Heart right ventricle (tissue), 16 donors: ENCODE measurements at regions not wholly inside any gene's neighbourhood (a gene's known extent, or its start where the extent isn't known, plus 50 kb on each side); places are given as distances from the start of the nearest gene placed in this dataset.

ENCODE experiments used
- ATAC-seq, 8 donors: fragments of 200-7000 bp; cut with Tn5 transposase; one replicate each; pipeline ENCODE4 v1.9.1; 2020; ENCODE audit warnings: mild to moderate bottlenecking in 8 of 8, moderate library complexity in 8 of 8, moderate number of reproducible peaks in 1 of 8
- DNase-seq, 2 donors: peaks; one replicate each; pipeline ENCODE4 v3.0.0-alpha.2; 2020
- H3K27ac ChIP-seq, 10 donors: fragments of 200-600 bp; sonication (generic) in 2 of 10; one replicate each; pipeline versions ENCODE4 v1.5.0 to v1.8.0; 2020 to 2022; ENCODE audit warnings: mild to moderate bottlenecking in 3 of 10
- H3K27me3 ChIP-seq, 7 donors: fragments of 200-600 bp; one replicate each; pipeline ENCODE4 v1.8.0; 2021 to 2022; ENCODE audit warnings: mild to moderate bottlenecking in 2 of 7
- H3K36me3 ChIP-seq, 9 donors: fragments of 200-600 bp; sonication (generic) in 1 of 9; one replicate each; pipeline versions ENCODE4 v1.5.0 to v1.8.0; 2020 to 2022; ENCODE audit warnings: mild to moderate bottlenecking in 2 of 9
- H3K4me1 ChIP-seq, 9 donors: fragments of 200-600 bp; sonication (generic) in 1 of 9; one replicate each; pipeline versions ENCODE4 v1.5.0 to v1.8.0; 2020 to 2022; ENCODE audit warnings: mild to moderate bottlenecking in 4 of 9
- H3K4me3 ChIP-seq, 10 donors: fragments of 200-600 bp; sonication (generic) in 2 of 10; one replicate each; pipeline versions ENCODE4 v1.5.0 to v1.8.0; 2020 to 2022; ENCODE audit warnings: mild to moderate bottlenecking in 7 of 10, moderate library complexity in 2 of 10
- H3K9me3 ChIP-seq, 11 donors: fragments of 200-600 bp in 10 of 11; sonication (generic) in 2 of 11; one replicate each; pipeline versions ENCODE4 v1.5.0 to v1.8.0; 2013 to 2022; ENCODE audit warnings: mild to moderate bottlenecking in 2 of 11, control low read depth in 1 of 11, moderate library complexity in 1 of 11
- CTCF ChIP-seq, 9 donors: fragments of 200-600 bp; sonication (generic) in 2 of 9; IDR thresholded peaks; one replicate each; pipeline versions ENCODE4 v1.5.0 to v1.8.0; 2021 to 2022; ENCODE audit warnings: antibody characterized with exemption in 9 of 9, mild to moderate bottlenecking in 5 of 9, moderate library complexity in 1 of 9
- WGBS, 2 donors: extraction: QIAGEN DNeasy Blood & Tissue Kit; methylation state at CpG; one replicate each; pipeline ENCODE4 v1.1.7; 2013; ENCODE audit warnings: inconsistent platforms in 1 of 2; 5-methylcytosine and 5-hydroxymethylcytosine counted together
- intact Hi-C, 10 donors: fragments of 100-400 bp; cut with DNase I; formaldehyde crosslinking; loops; one replicate each; pipeline versions ENCODE4 v1.11.1 to v1.14.2; 2022
- donor health status: Arrhythmogenic right ventricular cardiomyopathy.
- donor health status: ischemic (EF 13 %, LVEDD 7.1; RV severe dilation, severe dysfunction).
- donor health status: healthy with polysubstance abuse.
- donor health status: DM: no; HTN: yes; CAD: no.
- donor health status: DM: no; HTN: no; CAD: no.
- donor health status: ischemic (EF 25% LVEDD 6.9; RV normal size, moderate dysfunction).
- donor health status: ischemic (EF 25% LVEDD 5.7; RV mildly dilated, moderate dysfunction).
- donor health status: healthy.
- donor health status: DM: yes; HTN: yes; CAD: no.
- donor health status: Ischemic cardiomyopathy.
- donor health status: ischemic (EF 35%, LVEDD 5.7; RV mildly dilated, moderate dysfunction).
- donor health status: nonischemic (EF 11% LVEDD 7.7; RV severe dilation, severe dysfunction).
- donor health status: DM: yes; HTN: yes; CAD: no.
- donor health status: PGD.
- donor health status: ischemic (EF 29% LVEDD 5.4; RV normal size, mild dysfunction).
- donor health status: nonischemic (EF 23%, LVEDD 6.1; RV moderate dilation, normal function).

DNA sequence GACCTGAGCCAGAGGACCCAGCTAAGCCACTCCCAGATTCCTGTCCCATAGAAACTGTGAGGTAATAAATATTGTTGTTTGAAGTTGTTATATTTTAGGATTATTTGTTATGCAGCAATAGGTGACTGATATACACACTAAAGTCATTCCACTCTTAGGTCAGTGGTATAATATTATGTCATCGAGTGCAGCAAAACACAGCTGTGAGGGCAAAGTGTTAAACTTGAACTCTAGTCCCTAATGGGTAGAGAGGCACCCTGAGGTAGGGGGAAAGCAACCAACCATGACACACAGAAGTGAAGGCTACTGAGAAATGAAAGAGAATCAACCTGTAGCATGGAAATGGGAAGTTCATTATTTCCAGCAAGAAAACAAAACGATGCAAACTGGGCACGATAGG, 66.6 kb downstream of the ATXN3L start:
- peak overlapping the region in 3 of 10 donors; percentile 25 to 72 (median 65) for H3K27ac ChIP-seq
- peaks cover 0 to 38% (median 0%) of the 10 kb centered on the region in 7 donors for H3K27me3 ChIP-seq
- peaks cover 0 to 5% (median 0%) of the 10 kb centered on the region in 11 donors for H3K9me3 ChIP-seq
- H3K36me3 ChIP-seq, result no peaks in the 10 kb centered on the region
- H3K4me3 ChIP-seq, result no peak overlapping the region
- ATAC-seq (no peak), DNase-seq (no peak)
- 92 to 96% methylated on average over 3 of the region's 3 CpGs for WGBS, 2 donors
- peaks cover 0 to 22% (median 0%) of the 10 kb centered on the region in 9 donors for H3K4me1 ChIP-seq
- intact Hi-C loops, result loop anchor here in 1 of 10 donors (10.0 kb wide), 2 partner anchors 232 to 278 kb away; partner anchors contain the start of gene TMSB4X
- no peak for TF ChIP-seq CTCF (IDR thresholded peaks at IDR 0.05)

- ATAC-seq (no peak), DNase-seq (no peak)
- Histone ChIP-seq H3K36me3 (no peaks in the 10 kb centered on the region), H3K9me3 (peaks cover 0 to 5% (median 0%) of the 10 kb centered on the region in 11 donors), H3K27ac (peak overlapping the region in 5 of 10 donors; percentile 50 to 72 (median 68)), H3K4me1 (peaks cover 0 to 22% (median 0%) of the 10 kb centered on the region in 9 donors), H3K4me3 (no peak overlapping the region), H3K27me3 (peaks cover 0 to 33% (median 0%) of the 10 kb centered on the region in 7 donors)
- no peak for TF ChIP-seq CTCF (IDR thresholded peaks at IDR 0.05)
- intact Hi-C loops, result loop anchor here in 1 of 10 donors (10.0 kb wide), 2 partner anchors 232 to 278 kb away; partner anchors contain the start of gene TMSB4X
- WGBS, 2 donors, result 89 to 95% methylated on average over 4 of the region's 4 CpGs
Measured at GRCh38 chrX:13252726-13253125, 67.1 kb downstream of the ATXN3L start.

DNA sequence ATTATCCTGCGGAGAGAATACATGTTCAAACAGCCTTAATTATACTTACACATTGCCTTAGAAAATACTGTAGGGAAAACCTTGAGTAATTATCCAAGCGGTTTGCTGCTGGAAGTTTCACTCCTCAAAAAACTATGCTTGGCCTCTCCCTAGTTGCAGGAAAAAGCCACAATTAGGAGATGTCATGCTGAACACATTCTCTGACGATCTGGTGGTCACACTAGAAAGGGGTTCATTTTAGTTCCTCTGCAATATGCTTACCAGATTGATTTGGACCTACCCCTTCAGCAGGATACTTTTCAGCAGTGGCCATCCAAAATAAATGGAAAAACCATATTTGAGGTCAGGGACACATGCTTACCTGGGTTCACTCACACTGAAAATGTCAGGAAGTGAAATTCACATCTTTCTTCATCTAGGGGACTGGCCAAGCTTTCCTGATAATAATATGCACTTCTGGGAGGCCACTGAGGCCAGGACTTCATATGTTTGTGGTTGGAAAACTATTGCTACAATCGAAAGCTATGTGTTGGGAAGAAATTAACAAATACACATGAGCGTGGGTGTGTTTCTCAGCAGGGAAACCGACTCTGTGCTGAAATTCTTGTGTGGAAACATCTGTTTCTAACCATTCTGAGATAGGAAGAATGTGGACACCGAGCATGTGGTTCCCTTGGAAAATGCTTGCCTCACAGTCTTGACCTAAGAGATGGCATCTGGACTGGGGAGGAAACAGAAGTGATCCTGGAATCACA, 68.8 kb downstream of the ATXN3L start:
- H3K9me3 ChIP-seq, result peaks cover 0 to 5% (median 0%) of the 10 kb centered on the region in 11 donors
- H3K36me3 ChIP-seq, result no peaks in the 10 kb centered on the region
- WGBS, 2 donors, result 48 to 70% methylated on average over 7 of the region's 7 CpGs
- DNase-seq (peak in 1 of 2 donors; percentile 48), ATAC-seq (peak; percentile 73 to 93 (median 90))
- H3K4me1 ChIP-seq, result peaks cover 0 to 22% (median 0%) of the 10 kb centered on the region in 9 donors
- intact Hi-C loops, result loop anchor here in 1 of 10 donors (10.0 kb wide), 2 partner anchors 234 to 276 kb away; partner anchors contain the start of gene TMSB4X
- H3K4me3 ChIP-seq, result peak overlapping the region in 1 of 10 donors; percentile 10
- TF ChIP-seq CTCF (IDR thresholded peaks at IDR 0.05), result no peak
- peak overlapping the region in 9 of 10 donors; percentile 9 to 73 (median 67) for H3K27ac ChIP-seq
- peaks cover 0 to 24% (median 0%) of the 10 kb centered on the region in 7 donors for H3K27me3 ChIP-seq

DNA sequence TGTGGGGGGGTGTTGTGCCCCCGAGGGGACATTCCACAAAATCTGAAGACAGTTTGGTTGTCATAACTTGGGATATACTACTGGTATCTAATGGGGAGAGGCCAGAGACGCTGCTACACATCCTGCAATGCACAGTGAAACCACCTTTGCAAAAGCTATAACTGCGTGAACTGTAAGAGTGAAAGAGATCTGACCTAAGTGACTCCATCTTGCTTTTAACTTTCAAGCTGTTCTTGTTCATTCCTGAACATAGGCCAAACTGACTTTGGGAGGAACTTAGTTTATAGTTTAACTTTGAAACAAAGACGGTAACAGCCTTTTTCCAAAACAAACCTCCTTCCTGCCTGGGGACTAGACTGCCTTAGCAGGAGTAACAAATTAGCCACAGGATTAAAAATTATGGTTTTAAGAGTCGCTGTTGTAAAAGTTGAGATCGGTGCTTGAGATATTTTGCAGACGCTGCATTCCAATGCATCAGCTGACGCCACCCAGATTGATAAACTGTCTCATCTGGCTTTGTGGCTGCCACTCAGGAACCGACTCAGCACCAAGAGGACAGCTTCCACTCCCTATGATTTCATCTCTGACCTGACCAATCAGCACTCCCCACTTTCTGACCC, 70.9 kb downstream of the ATXN3L start:
- Histone ChIP-seq H3K36me3 (no peaks in the 10 kb centered on the region), H3K9me3 (peaks cover 0 to 15% (median 0%) of the 10 kb centered on the region in 11 donors), H3K27me3 (peaks cover 0 to 32% (median 0%) of the 10 kb centered on the region in 7 donors), H3K4me1 (peaks cover 0 to 16% (median 0%) of the 10 kb centered on the region in 9 donors), H3K27ac (peak overlapping the region in 6 of 10 donors; percentile 65 to 73 (median 70)), H3K4me3 (no peak overlapping the region)
- WGBS, 2 donors, result 54 to 56% methylated on average over 9 of the region's 9 CpGs
- peak in 1 of 8 donors; percentile 20 for ATAC-seq
- DNase-seq, result no peak
- intact Hi-C loops, result no loop called here
- no peak for TF ChIP-seq CTCF (IDR thresholded peaks at IDR 0.05)
